PFSK-1 (cell line): ENCODE measurements at regions not wholly inside any gene's neighbourhood (a gene's known extent, or its start where the extent isn't known, plus 50 kb on each side); places are given as distances from the start of the nearest gene placed in this dataset.

ENCODE experiments used
- FOXP2 ChIP-seq: optimal IDR thresholded peaks from 2 replicates; pipeline ENCODE3; 2011; ENCODE audit warnings: borderline replicate concordance, control low read depth, inconsistent platforms; ENCODE audit not compliant: insufficient read depth; ENCODE audit errors: extremely low read length, extremely low read depth
- POLR2AphosphoS5 ChIP-seq: IDR thresholded peaks from 2 replicates; pipeline ENCODE4 v1.6.1; 2012; ENCODE audit warnings: low read depth, mild to moderate bottlenecking, control low read depth, low read length, moderate library complexity
- SIN3A ChIP-seq: IDR thresholded peaks from 2 replicates; pipeline ENCODE4 v1.6.1; 2012; ENCODE audit warnings: mild to moderate bottlenecking, low read length, moderate library complexity, borderline replicate concordance; ENCODE audit not compliant: insufficient read depth
- TAF1 ChIP-seq: IDR thresholded peaks from 2 replicates; pipeline ENCODE4 v1.6.1; 2012; ENCODE audit warnings: low read length, control low read depth, borderline replicate concordance; ENCODE audit not compliant: insufficient read depth
- TF ChIP-seq, protein P1 (sequence below), 2 experiments: IDR thresholded peaks; 2 replicates each; pipeline versions ENCODE4 v1.6.1 to v1.8.0; 2011 to 2012; ENCODE audit warnings: low read depth in 2 of 2, low read length in 2 of 2, control low read depth in 1 of 2, inconsistent platforms in 1 of 2, mild to moderate bottlenecking in 1 of 2, moderate library complexity in 1 of 2; ENCODE audit not compliant: insufficient read depth in 1 of 2

DNA sequence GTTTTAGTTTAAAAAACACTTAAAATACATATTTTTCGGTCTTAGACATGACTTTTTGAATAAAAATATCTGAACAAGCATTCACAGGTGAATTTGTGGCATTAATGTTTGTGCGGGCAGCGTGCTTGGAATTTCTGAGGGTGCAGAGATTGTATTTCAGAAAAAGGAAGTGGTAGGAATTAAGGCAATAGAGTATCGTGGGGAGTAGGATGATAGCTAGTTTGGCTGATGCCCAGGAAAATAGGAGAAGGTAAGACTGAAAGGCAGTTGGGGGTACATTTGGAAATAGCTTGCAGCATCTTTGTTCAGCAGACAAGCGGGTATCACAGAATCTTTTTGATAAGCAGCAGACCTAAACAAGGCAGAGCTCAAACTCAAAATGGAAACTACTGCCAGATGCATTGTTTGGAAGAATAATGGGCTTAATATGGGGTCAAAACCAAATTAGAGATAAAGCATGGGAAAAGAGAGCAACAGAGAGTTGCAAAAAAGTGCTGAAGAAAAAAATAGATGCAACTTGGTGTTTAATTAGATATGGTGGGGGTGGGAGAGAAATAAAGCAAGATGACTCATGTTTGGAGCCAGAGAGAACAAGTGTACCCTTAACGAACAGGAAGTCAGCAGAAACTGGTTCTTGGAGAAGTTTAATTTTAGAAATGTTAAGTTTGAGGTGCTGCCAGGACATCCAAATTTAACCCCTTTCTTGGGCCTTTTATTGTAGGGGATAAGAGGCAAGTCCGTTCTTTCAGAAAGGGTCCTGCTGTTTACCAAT is 85.7 kb upstream of the ARRDC3 start:
- TF ChIP-seq, protein P1, sequence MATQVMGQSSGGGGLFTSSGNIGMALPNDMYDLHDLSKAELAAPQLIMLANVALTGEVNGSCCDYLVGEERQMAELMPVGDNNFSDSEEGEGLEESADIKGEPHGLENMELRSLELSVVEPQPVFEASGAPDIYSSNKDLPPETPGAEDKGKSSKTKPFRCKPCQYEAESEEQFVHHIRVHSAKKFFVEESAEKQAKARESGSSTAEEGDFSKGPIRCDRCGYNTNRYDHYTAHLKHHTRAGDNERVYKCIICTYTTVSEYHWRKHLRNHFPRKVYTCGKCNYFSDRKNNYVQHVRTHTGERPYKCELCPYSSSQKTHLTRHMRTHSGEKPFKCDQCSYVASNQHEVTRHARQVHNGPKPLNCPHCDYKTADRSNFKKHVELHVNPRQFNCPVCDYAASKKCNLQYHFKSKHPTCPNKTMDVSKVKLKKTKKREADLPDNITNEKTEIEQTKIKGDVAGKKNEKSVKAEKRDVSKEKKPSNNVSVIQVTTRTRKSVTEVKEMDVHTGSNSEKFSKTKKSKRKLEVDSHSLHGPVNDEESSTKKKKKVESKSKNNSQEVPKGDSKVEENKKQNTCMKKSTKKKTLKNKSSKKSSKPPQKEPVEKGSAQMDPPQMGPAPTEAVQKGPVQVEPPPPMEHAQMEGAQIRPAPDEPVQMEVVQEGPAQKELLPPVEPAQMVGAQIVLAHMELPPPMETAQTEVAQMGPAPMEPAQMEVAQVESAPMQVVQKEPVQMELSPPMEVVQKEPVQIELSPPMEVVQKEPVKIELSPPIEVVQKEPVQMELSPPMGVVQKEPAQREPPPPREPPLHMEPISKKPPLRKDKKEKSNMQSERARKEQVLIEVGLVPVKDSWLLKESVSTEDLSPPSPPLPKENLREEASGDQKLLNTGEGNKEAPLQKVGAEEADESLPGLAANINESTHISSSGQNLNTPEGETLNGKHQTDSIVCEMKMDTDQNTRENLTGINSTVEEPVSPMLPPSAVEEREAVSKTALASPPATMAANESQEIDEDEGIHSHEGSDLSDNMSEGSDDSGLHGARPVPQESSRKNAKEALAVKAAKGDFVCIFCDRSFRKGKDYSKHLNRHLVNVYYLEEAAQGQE (IDR thresholded peaks at IDR 0.05; ENCODE audit: insufficient read depth in 1 of 2, low read depth in 2 of 2, low read length in 2 of 2), result no peak
- TF ChIP-seq TAF1 (no peak), POLR2AphosphoS5 (no peak)

- no peak for TF ChIP-seq POLR2AphosphoS5
- no peak for TF ChIP-seq TAF1
- no peak for TF ChIP-seq SIN3A
- TF ChIP-seq FOXP2, result no peak
- TF ChIP-seq, protein P1 (IDR thresholded peaks at IDR 0.05; ENCODE audit: insufficient read depth in 1 of 2, low read depth in 2 of 2, low read length in 2 of 2), result no peak
These were observed 81.9 kb upstream of the ARRDC3 start for GRCh38 chr5:91464886-91465646.

- TF ChIP-seq TAF1 (no peak), SIN3A (no peak), POLR2AphosphoS5 (no peak), FOXP2 (no peak)
- TF ChIP-seq, protein P1 (IDR thresholded peaks at IDR 0.05; ENCODE audit: insufficient read depth in 1 of 2, low read depth in 2 of 2, low read length in 2 of 2), result no peak
These were observed 74.6 kb upstream of the ARRDC3 start for GRCh38 chr5:91457681-91458058.

GRCh38 chr5:91456928-91457680 is 74.0 kb upstream of the ARRDC3 start:
- TF ChIP-seq POLR2AphosphoS5 (no peak), TAF1 (no peak), SIN3A (no peak), FOXP2 (no peak)
- TF ChIP-seq, protein P1 (IDR thresholded peaks at IDR 0.05; ENCODE audit: insufficient read depth in 1 of 2, low read depth in 2 of 2, low read length in 2 of 2), result no peak
